ENCODE measurements at regions not wholly inside any gene's neighbourhood (a gene's known extent, or its start where the extent isn't known, plus 50 kb on each side); places are given as distances from the start of the nearest gene placed in this dataset.

DNA sequence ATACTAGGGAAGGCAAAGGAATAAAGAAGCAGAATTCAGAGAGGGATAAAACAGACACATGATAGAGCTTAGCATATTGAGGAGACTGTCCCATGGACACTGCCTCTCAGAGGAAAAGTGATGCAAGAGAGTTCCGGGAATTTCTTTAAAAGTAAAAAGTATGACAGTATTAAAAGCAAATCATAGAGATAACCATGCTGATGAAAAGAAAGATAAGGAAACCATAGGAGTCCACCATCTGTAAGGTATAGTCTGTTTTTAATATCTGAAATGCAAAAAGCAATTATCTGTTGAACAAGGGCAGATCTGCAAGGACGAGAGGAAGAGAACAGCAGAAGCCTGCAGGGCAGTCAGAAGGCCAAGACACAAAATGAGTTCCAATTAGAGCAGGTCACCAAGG lies 495.9 kb upstream of the GOLIM4 start:
- Mint-ChIP-seq H3K9me3 (peaks cover 0 to 5% (median 0%) of the 10 kb centered on the region in 9 donors), H3K4me1 (no peaks in the 10 kb centered on the region), H3K27ac (no peak overlapping the region), H3K4me3 (no peak overlapping the region), H3K27me3 (peaks cover 0 to 7% (median 0%) of the 10 kb centered on the region in 5 donors), H3K36me3 (no peaks in the 10 kb centered on the region)
- POLR2A ChIA-PET, result no interaction called here
- ATAC-seq (no peak), DNase-seq (no peak)

GRCh38 chr3:168589376-168589775 lies 493.7 kb upstream of the GOLIM4 start:
- Mint-ChIP-seq H3K4me1 (no peaks in the 10 kb centered on the region), H3K36me3 (no peaks in the 10 kb centered on the region), H3K9me3 (peaks cover 0 to 5% (median 0%) of the 10 kb centered on the region in 9 donors), H3K27ac (no peak overlapping the region), H3K4me3 (no peak overlapping the region), H3K27me3 (peaks cover 0 to 7% (median 0%) of the 10 kb centered on the region in 5 donors)
- POLR2A ChIA-PET, result no interaction called here
- ATAC-seq, result no peak
- DNase-seq, result no peak

- DNase-seq (no peak), ATAC-seq (no peak)
- H3K4me1 Mint-ChIP-seq, result no peaks in the 10 kb centered on the region
- peaks cover 0 to 6% (median 0%) of the 10 kb centered on the region in 9 donors for H3K9me3 Mint-ChIP-seq
- no peaks in the 10 kb centered on the region for H3K27me3 Mint-ChIP-seq
- POLR2A ChIA-PET, result no interaction called here
- no peaks in the 10 kb centered on the region for H3K36me3 Mint-ChIP-seq
- no peak overlapping the region for H3K4me3 Mint-ChIP-seq
- H3K27ac Mint-ChIP-seq, result no peak overlapping the region
Measured at GRCh38 chr3:168585544-168585943, 489.8 kb upstream of the GOLIM4 start.

DNA sequence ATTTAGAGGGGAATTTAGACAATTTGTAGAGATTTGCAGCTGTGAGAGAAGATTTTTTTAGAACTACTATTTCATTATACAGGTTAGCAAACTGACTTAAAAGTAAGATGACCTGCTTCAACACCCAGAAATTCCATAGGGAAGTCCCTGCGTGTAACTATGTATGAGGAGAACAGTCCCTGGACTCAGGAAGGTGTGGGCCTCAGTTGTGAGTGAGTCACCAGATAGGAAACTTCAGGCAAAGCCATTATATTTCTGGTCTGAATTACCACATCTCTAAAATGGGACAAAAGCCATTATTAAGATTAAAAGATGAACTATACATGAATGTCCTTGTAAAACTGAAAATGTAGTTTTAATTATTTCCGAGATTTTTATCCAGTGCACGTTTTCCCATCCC lies 488.3 kb upstream of the GOLIM4 start:
- Mint-ChIP-seq H3K9me3 (peaks cover 0 to 3% (median 0%) of the 10 kb centered on the region in 9 donors), H3K27me3 (no peaks in the 10 kb centered on the region), H3K36me3 (no peaks in the 10 kb centered on the region), H3K4me1 (no peaks in the 10 kb centered on the region), H3K4me3 (no peak overlapping the region), H3K27ac (no peak overlapping the region)
- no peak for ATAC-seq
- DNase-seq, result no peak
- POLR2A ChIA-PET, result no interaction called here

GRCh38 chr3:168582503-168582902 lies 486.8 kb upstream of the GOLIM4 start:
- no peaks in the 10 kb centered on the region for H3K4me1 Mint-ChIP-seq
- H3K27ac Mint-ChIP-seq, result no peak overlapping the region
- H3K9me3 Mint-ChIP-seq, result peaks cover 0 to 2% (median 0%) of the 10 kb centered on the region in 9 donors
- no peaks in the 10 kb centered on the region for H3K36me3 Mint-ChIP-seq
- no peak for ATAC-seq
- POLR2A ChIA-PET, result no interaction called here
- DNase-seq, result no peak
- H3K27me3 Mint-ChIP-seq, result no peaks in the 10 kb centered on the region
- no peak overlapping the region for H3K4me3 Mint-ChIP-seq

DNA sequence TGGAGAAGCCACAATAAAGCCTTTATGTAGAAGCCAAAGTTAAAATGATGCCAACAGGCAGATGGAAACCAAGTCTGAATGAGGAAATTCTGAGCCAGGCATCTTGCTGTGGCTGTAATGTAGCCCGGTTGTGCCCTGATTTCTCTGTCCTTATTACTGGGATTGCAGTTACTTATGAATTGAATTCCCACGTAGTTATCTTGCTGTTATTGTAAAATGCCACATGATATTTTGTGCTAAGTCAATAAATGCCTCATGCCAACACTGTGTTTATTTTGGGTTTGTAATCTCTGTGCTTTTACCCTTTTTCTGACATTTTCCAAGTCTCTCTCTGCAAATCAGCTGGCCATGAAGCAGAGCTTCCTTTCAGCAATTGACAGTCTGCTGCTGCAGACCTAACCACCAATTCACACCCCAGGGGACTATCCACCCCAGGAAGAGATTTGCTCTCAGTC lies 486.1 kb upstream of the GOLIM4 start:
- POLR2A ChIA-PET, result no interaction called here
- Mint-ChIP-seq H3K9me3 (peaks cover 0 to 2% (median 0%) of the 10 kb centered on the region in 9 donors), H3K36me3 (no peaks in the 10 kb centered on the region), H3K27me3 (no peaks in the 10 kb centered on the region), H3K4me1 (no peaks in the 10 kb centered on the region), H3K4me3 (no peak overlapping the region), H3K27ac (no peak overlapping the region)
- DNase-seq, result no peak
- no peak for ATAC-seq

DNA sequence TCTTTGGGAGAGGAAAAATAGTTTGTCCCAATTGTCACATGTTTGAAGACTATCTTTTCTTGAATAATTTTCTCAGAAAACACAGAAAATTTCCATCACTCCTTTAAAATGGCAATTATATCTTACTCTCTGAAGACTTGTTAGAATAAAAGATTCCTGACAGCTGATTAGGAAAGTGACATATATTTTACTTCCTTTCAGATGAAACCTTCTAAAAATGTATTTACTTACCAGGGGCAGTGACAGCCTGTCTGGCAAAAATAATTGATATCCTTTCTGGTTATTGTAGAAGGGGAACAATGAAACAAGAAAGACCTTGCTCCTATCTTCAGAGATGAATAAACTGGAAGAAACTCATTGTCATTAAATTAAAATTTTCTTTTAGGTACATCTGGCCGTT lies 483.3 kb upstream of the GOLIM4 start:
- POLR2A ChIA-PET, result no interaction called here
- no peaks in the 10 kb centered on the region for H3K4me1 Mint-ChIP-seq
- H3K9me3 Mint-ChIP-seq, result peaks cover 0 to 2% (median 0%) of the 10 kb centered on the region in 9 donors
- H3K27ac Mint-ChIP-seq, result no peak overlapping the region
- no peak overlapping the region for H3K4me3 Mint-ChIP-seq
- DNase-seq (no peak), ATAC-seq (no peak)
- H3K27me3 Mint-ChIP-seq, result no peaks in the 10 kb centered on the region
- no peaks in the 10 kb centered on the region for H3K36me3 Mint-ChIP-seq

GRCh38 chr3:168575750-168576149 lies 480.0 kb upstream of the GOLIM4 start:
- Mint-ChIP-seq H3K4me1 (no peaks in the 10 kb centered on the region), H3K27me3 (no peaks in the 10 kb centered on the region), H3K4me3 (no peak overlapping the region), H3K36me3 (no peaks in the 10 kb centered on the region), H3K27ac (no peak overlapping the region), H3K9me3 (peaks cover 0 to 2% (median 0%) of the 10 kb centered on the region in 9 donors)
- POLR2A ChIA-PET, result no interaction called here
- no peak for DNase-seq
- no peak for ATAC-seq

GRCh38 chr3:168574455-168575158 lies 478.9 kb upstream of the GOLIM4 start:
- Mint-ChIP-seq H3K4me3 (no peak overlapping the region), H3K4me1 (no peaks in the 10 kb centered on the region), H3K27me3 (no peaks in the 10 kb centered on the region), H3K9me3 (no peaks in the 10 kb centered on the region), H3K36me3 (no peaks in the 10 kb centered on the region), H3K27ac (no peak overlapping the region)
- ATAC-seq (no peak), DNase-seq (no peak)
- POLR2A ChIA-PET, result no interaction called here

- H3K4me3 Mint-ChIP-seq, result no peak overlapping the region
- no peaks in the 10 kb centered on the region for H3K4me1 Mint-ChIP-seq
- H3K36me3 Mint-ChIP-seq, result no peaks in the 10 kb centered on the region
- POLR2A ChIA-PET, result no interaction called here
- no peak for DNase-seq
- H3K27me3 Mint-ChIP-seq, result no peaks in the 10 kb centered on the region
- H3K9me3 Mint-ChIP-seq, result peaks cover 0 to 2% (median 0%) of the 10 kb centered on the region in 9 donors
- no peak overlapping the region for H3K27ac Mint-ChIP-seq
- no peak for ATAC-seq
Measured at GRCh38 chr3:168570404-168571155, 474.9 kb upstream of the GOLIM4 start.

GRCh38 chr3:168558728-168559411 lies 463.1 kb upstream of the GOLIM4 start:
- H3K4me3 Mint-ChIP-seq, result no peak overlapping the region
- POLR2A ChIA-PET, result no interaction called here
- no peak overlapping the region for H3K27ac Mint-ChIP-seq

GRCh38 chr3:168552251-168552650 lies 456.5 kb upstream of the GOLIM4 start:
- POLR2A ChIA-PET, result no interaction called here
- peaks cover 0 to 10% (median 0%) of the 10 kb centered on the region in 9 donors for H3K9me3 Mint-ChIP-seq

More at GRCh38 chr3:168558728-168559411, 463.1 kb upstream of the GOLIM4 start:
- H3K4me1 Mint-ChIP-seq, result no peaks in the 10 kb centered on the region
- peaks cover 0 to 2% (median 0%) of the 10 kb centered on the region in 5 donors for H3K27me3 Mint-ChIP-seq
- ATAC-seq (no peak), DNase-seq (no peak)
- peaks cover 0 to 2% (median 0%) of the 10 kb centered on the region in 9 donors for H3K9me3 Mint-ChIP-seq
- no peaks in the 10 kb centered on the region for H3K36me3 Mint-ChIP-seq

GRCh38 chr3:168548719-168549118 lies 453.0 kb upstream of the GOLIM4 start:
- Mint-ChIP-seq H3K27ac (no peak overlapping the region), H3K27me3 (no peaks in the 10 kb centered on the region), H3K4me3 (no peak overlapping the region), H3K4me1 (no peaks in the 10 kb centered on the region), H3K9me3 (peaks cover 0 to 10% (median 0%) of the 10 kb centered on the region in 9 donors), H3K36me3 (no peaks in the 10 kb centered on the region)
- DNase-seq (no peak), ATAC-seq (no peak)
- POLR2A ChIA-PET, result no interaction called here

More at GRCh38 chr3:168552251-168552650, 456.5 kb upstream of the GOLIM4 start:
- no peaks in the 10 kb centered on the region for H3K27me3 Mint-ChIP-seq
- DNase-seq (no peak), ATAC-seq (no peak)
- no peak overlapping the region for H3K27ac Mint-ChIP-seq
- H3K4me3 Mint-ChIP-seq, result no peak overlapping the region
- no peaks in the 10 kb centered on the region for H3K4me1 Mint-ChIP-seq
- H3K36me3 Mint-ChIP-seq, result no peaks in the 10 kb centered on the region
